Activated CD4-positive, alpha-beta T cell treated with anti-CD3 and anti-CD28 coated beads, Interleukin-2, amount 50 U/mL, for 16 hours (primary cell): ENCODE measurements at regions not wholly inside any gene's neighbourhood (a gene's known extent, or its start where the extent isn't known, plus 50 kb on each side); places are given as distances from the start of the nearest gene placed in this dataset.
A peak's percentile ranks its signal among the peaks of the same experiment; 100 is the strongest.

ENCODE experiments used
- DNase-seq: peaks from one replicate; pipeline ENCODE4 v3.0.0-alpha.2; 2020

DNA sequence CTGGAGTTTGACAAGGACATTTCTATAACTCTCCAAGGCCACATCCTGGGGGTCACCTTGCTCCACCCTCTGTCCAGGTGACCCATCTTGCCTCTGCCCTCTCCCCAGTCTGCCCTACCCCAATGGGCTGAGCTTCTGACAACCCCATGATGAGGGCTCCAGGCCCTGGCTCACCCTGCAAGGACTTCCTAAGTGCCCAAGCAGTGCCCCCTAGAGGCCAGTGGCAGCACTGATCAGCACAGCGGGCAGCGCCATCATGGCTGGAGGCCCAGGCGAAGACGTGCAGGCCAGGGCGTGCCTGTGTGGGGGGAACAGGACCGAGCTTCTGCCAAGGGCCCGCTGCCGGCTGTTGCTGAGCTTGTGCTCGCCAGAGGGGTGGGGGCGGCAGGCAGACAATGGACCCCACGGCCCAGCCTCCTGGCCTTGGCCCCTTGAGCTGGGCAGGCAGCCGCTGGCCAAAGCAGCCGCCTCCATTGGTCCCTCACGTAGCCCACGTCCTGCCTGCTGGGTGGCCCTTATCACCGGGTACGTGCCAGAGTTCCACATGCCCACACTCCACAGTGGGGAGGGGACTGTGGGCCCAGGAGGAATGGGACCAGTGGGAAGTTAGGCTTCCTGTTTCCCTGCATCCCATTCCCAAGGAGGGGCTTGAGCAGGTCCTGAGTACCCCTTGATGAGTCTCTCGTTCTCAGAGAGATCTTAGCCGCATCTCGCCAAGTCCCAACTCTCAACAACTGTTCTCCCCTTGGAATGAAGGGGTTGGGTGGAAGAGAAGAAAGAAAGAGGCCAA lies 64.3 kb downstream of the MRPL14 start:
- peak; percentile 61 for DNase-seq

GRCh38 chr6:44062105-44062770 lies 65.0 kb downstream of the MRPL14 start:
- DNase-seq, result no peak

- no peak for DNase-seq
Measured at GRCh38 chr6:44061375-44062104, 65.7 kb downstream of the MRPL14 start.

DNA sequence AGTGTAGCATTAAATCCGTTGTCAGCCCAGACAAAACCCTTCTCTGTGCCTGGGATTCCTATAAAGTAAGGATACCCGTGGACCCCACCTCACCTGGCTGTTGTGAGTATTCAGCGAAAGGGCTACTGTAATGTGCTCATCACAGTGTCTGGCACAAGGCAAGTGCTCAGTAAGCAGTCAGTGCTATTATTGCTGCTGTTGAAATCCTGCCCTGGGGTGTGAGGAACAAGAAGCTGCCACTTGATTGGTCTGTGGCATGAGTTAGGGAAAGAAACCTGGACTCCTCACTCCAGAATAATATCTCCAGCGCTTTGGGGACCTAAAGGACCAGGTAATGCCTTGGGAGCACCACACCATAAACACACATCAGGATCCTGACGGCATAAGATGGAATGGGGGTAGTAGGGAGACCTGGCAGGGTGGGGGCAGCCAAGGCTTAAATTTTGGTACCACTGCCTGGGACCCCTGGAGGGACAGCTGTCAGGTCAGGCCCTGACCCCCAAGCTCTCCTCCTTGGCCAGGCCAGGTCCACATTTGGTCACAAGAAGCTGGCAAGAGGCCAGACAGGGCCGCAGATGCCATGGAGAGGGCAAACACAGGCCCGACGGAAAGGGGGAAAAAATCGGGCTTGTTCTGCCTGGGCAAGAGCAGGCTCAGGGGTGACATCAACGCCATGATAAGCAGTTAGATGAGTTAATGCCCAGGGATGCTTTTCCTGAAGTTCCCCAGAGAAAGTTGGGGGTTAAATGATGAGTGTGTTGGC lies 66.5 kb downstream of the MRPL14 start:
- DNase-seq, result no peak

DNA sequence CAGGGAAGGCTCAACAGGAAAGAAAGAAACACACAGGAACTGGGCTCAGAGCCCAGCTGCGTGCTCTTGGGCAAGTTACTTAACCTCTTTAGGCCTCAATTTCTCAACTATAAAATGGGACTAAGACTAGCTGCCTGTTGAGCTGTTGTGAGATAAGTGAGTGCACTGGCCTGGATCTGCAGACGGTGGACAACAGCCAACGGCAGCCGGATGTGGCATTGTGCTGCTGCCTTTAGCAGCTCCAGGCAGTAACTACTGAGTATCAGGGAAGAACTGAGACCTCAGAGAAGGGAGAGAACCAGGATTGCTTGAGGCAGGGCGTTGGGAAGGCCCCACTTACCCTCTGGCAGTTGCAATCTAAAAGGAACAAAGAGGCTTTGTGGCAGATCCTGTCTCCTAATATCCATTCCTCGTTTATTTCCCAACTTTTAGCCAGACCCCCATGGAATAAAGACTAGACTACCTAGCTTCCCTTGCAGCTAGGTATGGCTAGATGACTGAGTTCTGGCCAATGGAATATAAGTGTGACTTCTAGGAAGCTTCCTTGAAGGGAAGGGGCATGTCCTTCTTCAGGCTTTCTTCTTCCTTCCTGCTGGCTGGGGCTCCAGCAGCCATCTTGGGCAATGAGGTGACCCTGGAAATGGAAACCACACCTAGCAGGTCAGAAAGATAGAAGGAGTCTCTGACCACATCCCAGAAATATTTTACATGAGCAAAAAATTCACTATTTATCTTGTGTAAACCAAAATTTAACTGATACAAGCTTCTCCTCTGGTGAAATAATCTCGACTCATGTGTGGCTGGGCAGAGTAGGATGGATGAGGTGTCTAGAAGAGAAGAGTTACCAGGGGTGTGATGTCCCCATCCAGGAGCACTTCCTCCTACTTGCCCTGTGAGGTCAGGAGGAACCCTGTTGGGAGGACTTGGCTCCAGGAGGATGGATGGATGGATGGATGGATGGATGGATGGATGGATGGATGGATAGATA lies 67.6 kb downstream of the MRPL14 start:
- DNase-seq, result no peak

- DNase-seq, result peak; percentile 54
Measured at GRCh38 chr6:44058617-44059358, 68.5 kb downstream of the MRPL14 start.

GRCh38 chr6:44057931-44058616 lies 69.2 kb downstream of the MRPL14 start:
- DNase-seq, result no peak

DNA sequence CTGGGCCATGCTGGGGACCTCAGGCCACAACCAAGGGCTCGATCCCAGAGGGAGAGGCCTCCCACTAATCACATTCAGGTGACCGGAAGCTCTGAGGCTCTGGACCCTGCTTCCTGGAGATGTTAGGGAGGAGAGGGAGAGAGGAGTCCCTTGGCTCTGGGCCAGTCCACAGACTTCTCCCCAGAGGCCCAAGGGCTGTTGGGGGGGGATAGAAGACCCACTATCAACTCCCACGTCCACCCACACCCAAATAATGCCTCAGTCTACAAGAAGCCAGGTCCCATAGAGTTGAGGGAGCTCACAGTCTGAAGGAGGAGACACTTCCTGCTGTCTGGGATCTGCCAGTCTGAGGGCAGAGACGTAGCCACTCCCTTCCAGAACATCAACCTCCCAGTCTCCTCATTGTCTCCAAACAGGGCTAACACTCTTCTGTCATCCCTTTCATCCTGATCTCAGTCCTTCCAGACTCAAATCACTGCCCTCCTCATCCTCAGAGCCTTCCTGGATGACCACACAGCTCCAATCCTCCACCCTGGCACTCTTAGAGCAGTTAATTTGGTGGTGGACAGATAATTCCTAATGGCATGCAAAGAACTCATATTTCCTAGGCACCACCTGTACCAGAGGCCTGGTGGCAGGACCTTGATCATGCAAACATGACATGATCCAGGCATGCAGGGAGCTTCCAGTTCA lies 69.9 kb downstream of the MRPL14 start:
- no peak for DNase-seq

GRCh38 chr6:44056392-44057237 lies 70.6 kb downstream of the MRPL14 start:
- DNase-seq, result no peak

GRCh38 chr6:44054721-44055559 lies 72.3 kb downstream of the MRPL14 start:
- no peak for DNase-seq

DNA sequence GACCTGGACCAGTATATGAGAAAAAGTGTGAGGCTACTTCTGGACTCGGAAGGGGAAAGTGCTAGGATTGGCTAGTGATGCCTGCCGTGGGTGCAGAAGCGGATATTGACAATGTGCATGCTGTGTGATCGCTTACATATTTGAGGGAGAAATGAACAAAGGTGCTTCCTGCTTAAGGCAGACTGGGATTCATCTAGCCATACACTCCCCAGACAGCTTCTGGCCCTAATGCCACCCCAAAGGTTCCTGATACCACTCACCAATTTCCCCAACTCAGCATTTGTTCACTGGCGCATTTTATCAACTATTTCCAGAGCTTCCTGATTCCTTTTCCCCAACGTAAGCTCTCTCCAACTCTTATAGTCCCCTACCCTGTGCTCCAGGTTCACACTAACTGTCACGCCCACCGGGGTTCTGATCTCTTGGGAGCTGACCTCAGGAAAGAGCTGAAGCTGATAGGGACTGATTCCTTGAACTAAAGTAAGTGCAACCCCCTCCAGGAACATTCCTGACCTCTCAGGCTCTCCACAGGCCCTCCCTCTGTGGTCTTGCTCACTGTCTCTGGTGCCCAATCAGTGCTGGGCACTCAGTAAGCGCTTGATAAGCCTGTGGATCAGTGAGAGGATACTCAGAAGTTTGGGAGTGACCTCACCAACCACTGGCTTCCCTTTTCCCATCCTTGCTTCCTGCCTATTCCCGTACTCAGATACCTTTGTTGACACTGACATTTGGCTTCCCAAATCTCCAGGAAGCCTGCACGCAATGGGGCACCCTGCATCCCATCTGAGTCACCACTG lies 73.3 kb downstream of the MRPL14 start:
- no peak for DNase-seq

- DNase-seq, result no peak
Measured at GRCh38 chr6:44053106-44053756, 74.0 kb downstream of the MRPL14 start.

DNA sequence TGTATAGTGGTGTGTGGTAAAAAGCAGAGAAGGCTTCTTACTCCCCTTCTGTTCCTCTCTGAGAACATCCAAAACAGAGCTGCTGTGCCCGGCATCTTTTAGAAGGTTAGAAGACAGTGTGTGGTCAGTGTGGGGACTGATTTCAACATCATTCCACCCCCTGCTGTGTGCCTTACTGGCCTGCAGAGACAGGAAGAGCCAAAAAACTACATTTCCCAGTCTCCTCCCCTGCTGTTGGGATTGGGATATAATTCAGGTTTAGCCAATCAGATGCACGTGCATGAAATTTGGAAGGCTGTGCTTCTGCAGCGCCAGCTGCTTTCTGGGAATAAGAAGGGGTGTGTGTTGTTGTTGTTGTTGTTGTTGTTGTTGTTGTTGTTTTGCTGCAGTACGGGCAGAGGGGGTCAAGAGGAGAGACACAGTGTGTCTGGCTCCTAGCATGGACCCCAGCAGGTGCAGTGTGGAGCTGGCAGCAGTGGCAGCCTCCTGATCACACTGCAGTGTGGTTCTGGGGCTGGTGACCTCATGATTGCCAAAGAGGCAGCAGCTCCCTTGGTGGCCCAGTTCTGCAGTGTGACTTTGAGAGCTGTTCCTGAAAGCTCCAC lies 74.7 kb downstream of the MRPL14 start:
- no peak for DNase-seq

- no peak for DNase-seq
Measured at GRCh38 chr6:44051515-44051914, 75.7 kb downstream of the MRPL14 start.

GRCh38 chr6:44050872-44051505 lies 76.3 kb downstream of the MRPL14 start:
- DNase-seq, result no peak
